Non-pigmented ciliary epithelial cell (primary cell): ENCODE measurements at regions not wholly inside any gene's neighbourhood (a gene's known extent, or its start where the extent isn't known, plus 50 kb on each side); places are given as distances from the start of the nearest gene placed in this dataset.
A peak's percentile ranks its signal among the peaks of the same experiment; 100 is the strongest.
"Not testable (repeated sequence)": the region's sequence is repeated elsewhere in the genome, so short reads cannot be mapped to it uniquely, and the experiment has no call there.

Source experiments
- DNase-seq: peaks from one replicate; pipeline ENCODE4 v3.0.0-alpha.2; 2010; ENCODE audit warnings: low read depth

DNA sequence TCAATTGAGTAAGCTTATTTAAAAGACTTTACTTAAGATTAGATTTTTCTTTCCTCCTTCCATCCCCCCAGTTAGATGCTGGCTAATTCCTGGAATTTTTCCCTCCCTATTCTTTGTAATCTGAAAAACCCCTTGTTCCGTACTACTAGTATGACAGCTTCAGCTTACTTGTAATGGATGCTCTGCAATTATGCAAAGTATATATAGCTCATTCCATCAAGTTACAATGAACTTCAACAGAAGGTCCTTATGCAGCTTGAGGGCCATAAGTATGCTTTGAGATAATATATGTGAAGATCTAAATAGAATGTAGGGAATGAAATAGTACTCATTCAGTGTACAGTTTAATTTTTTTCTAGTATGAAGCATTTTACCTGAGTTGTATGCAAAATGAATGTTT lies 398.3 kb upstream of the NAALADL2 start:
- DNase-seq, result no peak

DNA sequence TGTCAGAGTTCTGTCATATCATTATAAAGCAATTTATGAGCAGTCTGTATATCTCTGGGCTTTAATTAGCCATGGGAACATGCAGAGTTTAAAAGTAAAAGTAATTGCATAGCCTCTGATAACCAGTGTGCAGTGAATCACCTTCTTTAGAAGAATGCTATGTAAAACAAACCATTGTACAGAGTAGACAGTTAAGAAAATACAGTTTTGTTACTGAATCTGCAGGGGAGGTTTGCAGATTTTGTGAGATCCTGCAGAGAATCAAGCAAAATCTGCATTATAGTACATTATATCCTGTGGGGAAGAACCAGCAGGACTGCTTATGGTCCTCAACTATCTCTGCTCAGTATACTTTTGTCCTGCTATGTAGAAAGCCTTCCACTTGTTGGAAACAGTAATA lies 396.2 kb upstream of the NAALADL2 start:
- DNase-seq, result no peak

DNA sequence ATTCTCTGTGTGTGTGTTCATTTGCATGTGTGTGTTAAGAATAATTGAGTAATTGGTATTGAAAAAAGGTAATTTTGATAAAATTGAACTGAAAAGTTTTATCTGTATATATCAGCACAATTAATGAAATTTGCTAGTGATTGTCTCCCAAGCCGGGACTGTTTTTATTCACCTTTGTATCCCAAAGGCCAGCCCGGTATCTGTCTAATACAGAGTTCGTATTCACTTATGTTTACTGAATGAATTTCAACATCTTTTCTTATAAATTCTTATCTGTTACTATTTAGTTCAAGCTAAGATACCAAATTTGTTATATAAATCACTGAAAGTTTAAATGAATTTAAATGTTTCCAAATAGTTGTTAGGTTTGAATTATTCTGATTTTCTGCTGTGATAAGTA lies 394.0 kb upstream of the NAALADL2 start:
- no peak for DNase-seq

- no peak for DNase-seq
These were observed 392.6 kb upstream of the NAALADL2 start for GRCh38 chr3:174466471-174467054.

- DNase-seq, result no peak
These were observed 381.6 kb upstream of the NAALADL2 start for GRCh38 chr3:174477491-174477890.

- no peak for DNase-seq
These were observed 378.4 kb upstream of the NAALADL2 start for GRCh38 chr3:174480767-174481166.

DNA sequence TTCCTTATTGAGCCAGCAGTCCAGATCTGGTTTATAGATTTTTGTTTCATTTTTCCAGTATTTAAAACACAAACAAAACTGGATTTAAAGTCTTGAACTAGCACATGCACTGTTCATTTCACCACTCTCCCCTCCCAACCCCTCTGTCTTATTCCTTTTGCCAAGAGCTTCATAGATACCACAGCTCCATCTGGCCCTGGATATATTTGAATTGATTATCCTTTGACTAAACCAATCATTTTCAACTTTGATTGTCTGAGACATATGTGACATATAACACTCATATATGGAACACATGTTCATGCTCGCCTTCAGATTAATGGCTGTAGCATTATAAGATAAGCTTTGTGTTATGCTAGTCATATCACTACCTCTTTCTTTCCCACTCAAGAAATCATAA lies 376.6 kb upstream of the NAALADL2 start:
- no peak for DNase-seq

GRCh38 chr3:174483254-174483653 lies 375.9 kb upstream of the NAALADL2 start:
- DNase-seq, result no peak

DNA sequence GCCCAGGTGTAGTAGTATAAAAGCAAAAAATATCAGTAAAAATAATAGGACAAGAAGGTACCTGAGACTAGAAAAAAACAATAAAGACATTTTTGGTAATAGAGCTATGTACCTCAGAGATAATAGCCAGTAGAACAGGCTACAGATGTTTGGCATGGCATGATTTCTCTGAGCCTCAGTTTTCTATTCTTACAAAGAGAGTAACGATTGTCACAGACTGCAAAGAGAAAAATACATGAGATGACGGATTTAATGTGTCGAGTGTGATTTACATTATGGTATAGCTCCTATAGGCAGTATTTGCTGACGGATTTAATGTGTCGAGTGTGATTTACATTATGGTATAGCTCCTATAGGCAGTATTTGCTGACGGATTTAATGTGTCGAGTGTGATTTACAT lies 375.3 kb upstream of the NAALADL2 start:
- DNase-seq, result not testable (repeated sequence)

DNA sequence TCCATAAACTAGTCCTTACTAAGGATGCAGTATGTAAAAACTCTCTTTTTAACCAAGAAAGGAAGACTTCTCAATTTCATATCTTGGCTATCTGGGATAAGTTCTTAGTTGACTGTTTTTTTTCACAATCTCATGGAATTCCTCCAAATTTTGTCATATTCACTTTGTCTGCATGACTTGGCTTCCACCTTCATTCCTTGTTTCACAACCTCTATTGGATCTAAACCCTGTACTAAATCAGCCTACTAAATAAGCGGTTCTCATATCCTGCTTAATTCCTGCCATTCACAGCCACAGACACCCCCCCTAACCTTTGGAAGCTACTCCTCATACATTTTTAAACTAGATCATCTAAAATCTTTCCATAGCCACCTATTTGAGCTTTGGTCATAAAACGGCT lies 370.6 kb upstream of the NAALADL2 start:
- no peak for DNase-seq

- DNase-seq, result no peak
These were observed 363.8 kb upstream of the NAALADL2 start for GRCh38 chr3:174495311-174495710.

GRCh38 chr3:174495928-174496327 lies 363.2 kb upstream of the NAALADL2 start:
- no peak for DNase-seq

GRCh38 chr3:174498638-174499037 lies 360.5 kb upstream of the NAALADL2 start:
- DNase-seq, result no peak

DNA sequence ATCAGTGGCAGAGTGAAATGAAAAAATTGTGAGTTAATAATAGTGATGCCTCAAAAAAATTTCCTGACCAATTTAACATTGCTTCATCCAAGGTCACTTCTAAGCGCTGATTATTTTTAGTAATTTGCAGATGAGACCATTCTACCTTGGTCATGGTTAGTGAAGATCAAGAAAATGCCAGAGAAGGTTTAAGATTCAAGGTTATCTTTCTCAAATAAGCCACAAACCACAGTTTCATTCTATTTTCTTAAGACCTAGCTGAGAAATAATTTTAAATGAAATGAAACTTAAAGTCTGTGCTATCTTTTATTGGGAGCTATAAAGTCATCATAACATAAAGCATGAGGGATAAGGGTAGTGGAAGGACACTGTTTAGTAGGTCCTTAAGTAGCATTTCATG lies 353.9 kb upstream of the NAALADL2 start:
- DNase-seq, result no peak

GRCh38 chr3:174524203-174524602 lies 334.9 kb upstream of the NAALADL2 start:
- no peak for DNase-seq

DNA sequence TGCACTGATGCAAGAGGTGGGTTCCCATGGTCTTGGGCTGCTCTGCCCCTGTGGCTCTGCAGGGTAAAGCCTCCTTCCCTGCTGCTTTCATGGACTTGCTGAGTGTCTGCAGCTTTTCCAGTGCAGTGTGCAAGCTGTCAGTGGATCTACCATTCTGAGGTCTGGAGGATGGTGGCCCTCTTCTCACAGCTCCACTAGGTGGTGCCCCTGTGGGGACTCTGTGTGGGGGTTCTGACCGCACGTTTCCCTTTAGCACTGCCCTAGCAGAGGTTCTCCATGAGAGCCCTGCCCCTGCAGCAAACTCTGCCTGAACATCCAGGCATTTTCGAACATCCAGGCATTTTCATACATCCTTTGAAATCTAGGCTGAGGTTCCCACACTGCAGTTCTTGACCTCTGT lies 329.8 kb upstream of the NAALADL2 start:
- DNase-seq, result no peak

DNA sequence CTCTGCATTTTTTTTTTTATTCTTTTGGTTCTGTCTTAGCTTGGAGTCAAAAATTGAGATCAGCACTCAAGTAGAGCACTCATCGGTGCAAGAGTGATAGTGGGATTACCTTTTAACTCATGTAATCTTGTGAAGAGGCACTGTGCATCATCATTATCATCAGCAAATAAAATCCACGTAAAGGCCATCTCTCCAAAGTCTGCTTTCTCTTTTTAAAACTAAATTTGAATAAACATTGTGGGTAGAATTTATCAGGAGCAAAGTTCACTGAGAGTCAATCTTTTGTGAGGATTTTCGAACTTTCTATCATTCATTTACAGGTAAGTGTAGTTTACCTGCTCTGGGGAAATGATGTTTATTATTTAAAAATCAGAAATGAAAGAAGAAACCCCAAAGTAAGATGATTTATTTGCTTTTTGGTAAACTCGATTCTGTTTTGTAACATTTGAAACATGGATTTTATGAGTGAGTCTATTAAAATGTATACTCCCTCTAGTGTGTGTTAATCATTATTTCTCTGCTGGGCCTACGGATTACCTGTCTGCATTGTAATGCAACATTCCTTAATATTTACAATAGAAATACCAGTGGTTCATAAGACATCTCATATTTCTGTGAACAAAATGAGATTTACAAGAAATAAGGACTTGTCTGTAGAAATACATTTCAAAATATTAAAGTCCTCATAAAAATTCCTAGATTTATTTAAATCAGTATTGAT lies 327.7 kb upstream of the NAALADL2 start:
- no peak for DNase-seq

DNA sequence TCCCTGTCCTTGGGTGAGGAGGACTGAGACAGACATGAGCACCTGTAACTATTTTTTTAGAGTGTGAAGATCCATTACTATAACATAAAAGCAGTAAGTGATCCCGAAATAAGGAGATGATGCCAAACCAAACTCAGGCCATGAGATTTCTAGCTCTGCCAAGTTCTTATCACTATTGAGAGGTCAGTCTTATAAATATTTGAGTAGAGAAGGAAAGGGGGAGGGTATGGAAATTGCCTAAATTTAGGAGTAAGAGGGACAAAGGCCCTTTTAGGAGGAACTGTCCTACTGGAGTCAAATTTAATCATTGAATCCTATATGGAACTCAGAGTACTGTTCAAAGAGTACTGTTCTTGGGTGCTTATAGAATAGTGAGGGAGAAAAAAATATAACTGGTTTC lies 326.9 kb upstream of the NAALADL2 start:
- no peak for DNase-seq

DNA sequence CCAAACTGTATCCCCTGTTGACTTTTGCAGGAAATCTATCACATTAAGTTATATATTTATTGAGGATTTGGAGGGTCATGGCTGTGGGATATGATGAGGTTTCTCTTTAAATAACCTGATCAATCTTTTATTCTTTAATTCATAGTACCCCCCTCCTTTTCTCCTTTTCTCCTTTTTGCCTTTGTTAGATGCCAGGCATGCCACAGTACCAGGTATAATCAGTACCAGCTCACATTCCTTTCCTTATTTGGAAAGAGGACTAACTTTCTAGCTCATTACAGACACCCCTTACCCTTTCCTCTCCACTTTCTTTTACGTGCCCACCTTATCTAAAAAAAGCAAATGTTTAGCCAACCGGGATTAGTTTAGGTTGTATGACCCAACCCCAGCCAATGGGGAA lies 326.4 kb upstream of the NAALADL2 start:
- no peak for DNase-seq

DNA sequence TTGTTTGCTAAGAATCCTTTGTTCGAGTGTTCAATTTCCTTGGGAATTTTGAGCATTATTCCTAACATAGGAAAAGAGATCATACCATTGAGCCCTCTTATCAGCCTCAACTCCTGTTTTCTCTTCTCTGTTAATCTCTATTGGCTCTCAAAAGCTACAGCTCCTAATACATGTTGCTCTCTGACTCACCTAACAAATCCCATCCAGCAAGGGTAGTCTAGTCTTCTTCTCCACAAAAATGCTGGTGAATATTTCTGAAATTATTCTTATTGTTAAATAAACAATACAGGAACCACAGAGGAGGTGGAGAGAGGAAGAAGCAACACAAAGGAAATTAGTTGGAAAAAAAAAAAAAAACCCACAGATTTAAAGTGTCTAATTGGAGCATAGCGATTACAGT lies 325.8 kb upstream of the NAALADL2 start:
- peak; percentile 80 for DNase-seq

GRCh38 chr3:174536319-174536718 lies 322.8 kb upstream of the NAALADL2 start:
- DNase-seq, result no peak

GRCh38 chr3:174538151-174538550 lies 321.0 kb upstream of the NAALADL2 start:
- DNase-seq, result no peak

DNA sequence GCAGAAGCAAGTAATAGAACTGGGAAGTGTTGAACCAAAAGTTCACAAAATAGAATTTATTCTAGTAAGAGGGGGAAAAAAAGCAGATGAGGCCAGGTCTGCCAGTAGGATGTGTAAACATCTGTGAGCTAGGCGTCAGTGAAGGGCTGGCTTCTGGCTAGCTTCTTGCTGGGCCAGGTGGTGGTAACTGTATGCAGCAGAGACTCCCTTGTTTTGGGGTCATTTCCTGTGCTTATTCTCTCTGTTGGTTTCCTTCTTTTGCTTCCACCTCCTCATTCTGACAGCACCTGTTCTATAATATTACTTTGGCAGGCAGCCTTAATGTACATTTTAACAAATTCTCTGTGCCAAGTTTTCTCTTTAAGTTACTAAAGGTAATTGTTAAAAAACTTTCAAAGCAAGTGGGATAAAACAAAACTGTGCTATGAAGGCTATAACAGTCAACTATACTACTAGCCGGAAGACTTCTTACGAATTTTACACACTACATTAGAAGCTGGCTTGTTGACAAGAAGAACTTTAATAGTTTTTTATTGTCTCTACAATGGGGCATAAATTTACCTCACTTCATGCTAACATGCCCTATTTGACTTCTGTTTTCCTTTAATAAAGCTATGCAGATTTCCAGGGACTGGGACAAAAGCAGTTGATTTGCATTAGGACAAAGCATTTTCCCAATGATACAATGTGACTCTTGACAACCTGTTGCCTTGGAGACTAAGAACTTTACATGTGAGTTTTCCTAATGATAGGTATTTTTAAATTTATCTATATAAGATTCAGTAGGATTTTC lies 318.8 kb upstream of the NAALADL2 start:
- DNase-seq, result no peak
